K562 (cell line): ENCODE measurements at regions not wholly inside any gene's neighbourhood (a gene's known extent, or its start where the extent isn't known, plus 50 kb on each side); places are given as distances from the start of the nearest gene placed in this dataset.

Experiments
- ATAC-seq: fragments of 200-7000 bp; cut with Tn5 transposase; 3 replicates; pipeline ENCODE4 v1.9.1; 2020; ENCODE audit warnings: moderate library complexity
- BruUV-seq: library from RNA; stranded (reverse); fragments of 400-500 nt; replicated peaks from 2 replicates; lab custom pipeline; 2021; lab: Mats Ljungman, UMichigan
- CTCF ChIA-PET: fragments of 300-600 bp; formaldehyde crosslinking; extraction: SDS; loops from one replicate; lab custom pipeline; 2021; ENCODE audit warnings: low intra/inter-chr PET ratio; lab: Yijun Ruan, JAX
- POLR2A ChIA-PET: fragments of 300-600, 350-650 bp; sonication (Branson Sonifier 250); formaldehyde crosslinking; extraction: SDS; loops from one replicate; lab custom pipeline; 2021; ENCODE audit warnings: antibody characterized with exemption, inconsistent platforms; lab: Yijun Ruan, JAX
- DNase-seq, 4 experiments: peaks; one replicate each; pipeline versions ENCODE4 v3.0.0 to v3.0.0-alpha.2; 2011 to 2018; ENCODE audit warnings: low spot score in 3 of 4, mixed read lengths in 3 of 4; ENCODE audit errors: extremely low read depth in 1 of 4
- FAIRE-seq: peaks from 2 replicates; lab custom pipeline; 2011; peaks lifted over from hg19 to GRCh38; lab: Jason Lieb, UNC
- H2AFZ ChIP-seq: 2 replicates; pipeline ENCODE4 v1.6.0; 2011; ENCODE audit warnings: low read depth, low read length, control low read depth, inconsistent platforms
- H3K27ac ChIP-seq: fragments of 200-600 bp; 3 replicates; pipeline ENCODE4 v1.8.0; 2011; ENCODE audit warnings: low read depth, mild to moderate bottlenecking, control low read depth, inconsistent platforms, low read length, moderate library complexity, mixed read lengths; ENCODE audit errors: extremely low read depth
- H3K27me3 ChIP-seq, 2 experiments: fragments of 300-600 bp in 1 of 2; 2 replicates in 1 of 2; 3 replicates in 1 of 2; pipeline versions ENCODE4 v1.6.0 to v1.8.0; 2011; ENCODE audit warnings: inconsistent platforms in 2 of 2, low read length in 2 of 2, mild to moderate bottlenecking in 1 of 2, mixed read lengths in 1 of 2, moderate library complexity in 1 of 2; ENCODE audit not compliant: control insufficient read depth in 2 of 2, insufficient read depth in 2 of 2
- H3K36me3 ChIP-seq: fragments of 300-600 bp; 3 replicates; pipeline ENCODE4 v1.8.0; 2011; ENCODE audit warnings: mild to moderate bottlenecking, low read length, inconsistent platforms; ENCODE audit not compliant: control insufficient read depth, insufficient read depth
- H3K4me1 ChIP-seq, 2 experiments: fragments of 200-600 bp in 1 of 2; replicated peaks in 1 of 2; 2 replicates in 1 of 2; 3 replicates in 1 of 2; pipeline versions ENCODE4 v1.5.1 to v1.8.0; 2011; ENCODE audit warnings: inconsistent platforms in 2 of 2, low read length in 2 of 2, mild to moderate bottlenecking in 1 of 2, mixed read lengths in 1 of 2, moderate library complexity in 1 of 2; ENCODE audit not compliant: control insufficient read depth in 2 of 2, insufficient read depth in 2 of 2
- H3K4me2 ChIP-seq: 2 replicates; pipeline ENCODE4 v1.6.1; 2011; ENCODE audit warnings: low read length, control low read depth, inconsistent platforms, mixed read lengths; ENCODE audit not compliant: insufficient read depth
- H3K4me3 ChIP-seq: fragments of 200-600 bp; sonication (generic), shearing (Covaris generic); 2 replicates; pipeline ENCODE4 v1.5.1; 2016; ENCODE audit warnings: control low read depth, inconsistent platforms
- H3K79me2 ChIP-seq: fragments of 200-600 bp; 3 replicates; pipeline ENCODE4 v1.8.0; 2011; ENCODE audit warnings: low read length, inconsistent platforms; ENCODE audit not compliant: control insufficient read depth, insufficient read depth
- H3K9ac ChIP-seq, 2 experiments: 2 replicates each; pipeline versions ENCODE4 v1.6.0 to v1.6.1; 2011; ENCODE audit warnings: low read depth in 2 of 2, low read length in 2 of 2, control low read depth in 1 of 2, inconsistent platforms in 1 of 2, mild to moderate bottlenecking in 1 of 2, mixed read lengths in 1 of 2; ENCODE audit not compliant: insufficient read depth in 1 of 2
- H3K9me1 ChIP-seq: one replicate; pipeline ENCODE4 v1.6.0; 2011; ENCODE audit warnings: inconsistent platforms, mild to moderate bottlenecking, low read length, moderate library complexity; ENCODE audit not compliant: control insufficient read depth, insufficient read depth
- H3K9me3 ChIP-seq: replicated peaks from 2 replicates; pipeline ENCODE4 v1.5.1; 2011; ENCODE audit warnings: low read depth, low read length, inconsistent platforms; ENCODE audit not compliant: control insufficient read depth, insufficient read depth
- H4K20me1 ChIP-seq: replicated peaks from 2 replicates; pipeline ENCODE4 v1.6.1; 2011; ENCODE audit warnings: low read length, inconsistent platforms, mixed read lengths; ENCODE audit not compliant: control insufficient read depth, insufficient read depth
- ADNP ChIP-seq: fragments of 200-800 bp; sonication (Bioruptor generic); IDR thresholded peaks from 2 replicates; pipeline ENCODE4 v1.6.1; 2016; ENCODE audit warnings: missing genetic modification characterization, missing compliant biosample characterization
- CBFA2T2 ChIP-seq: fragments of 450-650 bp; conservative IDR thresholded peaks from 2 replicates; pipeline ENCODE4 v1.6.1; 2017; ENCODE audit warnings: mild to moderate bottlenecking
- EWSR1 ChIP-seq: fragments of 450-650 bp; IDR thresholded peaks from 2 replicates; pipeline ENCODE4 v1.6.1; 2018; ENCODE audit warnings: borderline replicate concordance, mild to moderate bottlenecking, low read depth, moderate library complexity; ENCODE audit not compliant: partially characterized antibody
- RAD51 ChIP-seq: fragments of 450-650 bp; IDR thresholded peaks from 2 replicates; pipeline ENCODE4 v1.7.1; 2016; ENCODE audit warnings: low read depth, mild to moderate bottlenecking, borderline replicate concordance
- TARDBP ChIP-seq: fragments of 450-650 bp; IDR thresholded peaks from 2 replicates; pipeline ENCODE4 v1.6.1; 2016
- TBP ChIP-seq: optimal IDR thresholded peaks from 2 replicates; pipeline ENCODE3; 2011; ENCODE audit warnings: low read depth, low read length, improper control_type of control experiment
- TCF7L2 ChIP-seq: fragments of 150-350 bp; IDR thresholded peaks from 2 replicates; pipeline ENCODE4 v1.6.1; 2016; ENCODE audit warnings: low read depth, mild to moderate bottlenecking, low read length, moderate library complexity
- ZNF644 ChIP-seq: fragments of 200-800 bp; sonication (Bioruptor generic); IDR thresholded peaks from 2 replicates; pipeline ENCODE4 v1.6.1; 2016; ENCODE audit warnings: low read depth, missing genetic modification characterization, missing compliant biosample characterization
- WGBS: fragments of 100-300 bp; shearing (Covaris generic); methylation state at CpG from one replicate; pipeline ENCODE4 v1.1.6; 2016; ENCODE audit warnings: low coverage, mixed read lengths; ENCODE audit not compliant: insufficient coverage; ENCODE audit errors: missing lambda C conversion rate; 5-methylcytosine and 5-hydroxymethylcytosine counted together
- in situ Hi-C: fragments of 300-500 bp; cut with MboI; formaldehyde crosslinking; loops from 4 replicates; pipeline ENCODE4 v1.15.0; 2018; ENCODE audit warnings: inconsistent platforms, mixed read lengths
- intact Hi-C: fragments of 100-400 bp; cut with micrococcal nuclease; formaldehyde crosslinking; loops from 2 replicates; pipeline ENCODE4 v1.14.2; 2022
- TF ChIP-seq, protein P1 (sequence below): fragments of 450-650 bp; formaldehyde crosslinking; IDR thresholded peaks from 2 replicates; pipeline ENCODE4 v1.4.0; 2020; ENCODE audit warnings: mild to moderate bottlenecking, mixed read lengths

DNA sequence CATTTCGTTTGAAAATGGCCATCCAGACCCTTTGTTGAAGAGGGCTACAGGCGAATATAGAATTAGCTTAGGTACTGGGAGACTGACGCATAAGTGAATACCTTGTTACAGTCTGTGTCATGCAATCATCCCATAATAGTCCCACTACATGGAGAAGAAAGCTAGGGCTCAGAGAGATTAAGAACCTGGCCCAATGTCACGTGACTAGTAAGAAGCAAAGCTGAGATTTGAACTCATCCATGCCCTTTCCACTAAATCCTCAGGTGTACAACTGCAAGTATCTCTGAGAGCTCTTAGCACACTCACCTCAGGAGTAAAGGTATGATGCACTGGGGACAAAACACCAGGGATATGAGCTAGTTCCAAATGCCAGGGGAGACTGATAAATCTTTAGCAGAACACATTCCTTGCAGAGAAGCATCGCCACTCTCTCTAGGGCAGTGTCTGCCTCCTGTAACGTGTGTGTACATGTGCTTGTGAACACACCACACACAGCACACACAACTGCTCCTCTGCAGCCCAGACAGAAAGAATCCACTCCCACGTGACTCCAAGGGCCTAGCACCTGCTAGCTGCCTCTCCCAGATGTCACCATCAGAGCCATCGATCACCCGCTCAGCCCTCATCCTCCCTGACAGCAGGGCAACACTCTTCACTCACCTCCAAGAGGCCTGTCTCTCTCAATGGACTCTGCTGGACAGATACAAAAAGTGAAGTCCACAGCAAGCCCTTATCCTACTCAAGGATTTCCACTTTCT, 402.8 kb downstream of the NXPE2 start:
- H3K27ac ChIP-seq, result no peak overlapping the region
- POLR2A ChIA-PET, result no interaction called here
- under 1% methylated on average over 9 of the region's 9 CpGs for WGBS
- no peak overlapping the region for H3K4me3 ChIP-seq
- no peaks in the 10 kb centered on the region for H3K4me1 ChIP-seq
- H3K36me3 ChIP-seq, result no peaks in the 10 kb centered on the region
- in situ Hi-C loops, result no loop called here
- intact Hi-C loops, result no loop called here
- DNase-seq (no peak), FAIRE-seq (no peak), ATAC-seq (no peak)
- H3K27me3 ChIP-seq, result no peaks in the 10 kb centered on the region
- H3K9me3 ChIP-seq, result no peaks in the 10 kb centered on the region
- H2AFZ ChIP-seq, result no peak overlapping the region
- CTCF ChIA-PET, result no interaction called here
- H3K79me2 ChIP-seq, result no peaks in the 10 kb centered on the region
- no peaks in the 10 kb centered on the region for H3K9me1 ChIP-seq
- TF ChIP-seq EWSR1, result no peak
- no peak for TF ChIP-seq TCF7L2
- no peak for TF ChIP-seq TBP
- 0 out of 2 replicates have a peak, but pooled peaks have one; percentile 14 for TF ChIP-seq CBFA2T2
- TF ChIP-seq ZNF644, result no peak
- no peak for TF ChIP-seq TARDBP
- TF ChIP-seq, protein P1, sequence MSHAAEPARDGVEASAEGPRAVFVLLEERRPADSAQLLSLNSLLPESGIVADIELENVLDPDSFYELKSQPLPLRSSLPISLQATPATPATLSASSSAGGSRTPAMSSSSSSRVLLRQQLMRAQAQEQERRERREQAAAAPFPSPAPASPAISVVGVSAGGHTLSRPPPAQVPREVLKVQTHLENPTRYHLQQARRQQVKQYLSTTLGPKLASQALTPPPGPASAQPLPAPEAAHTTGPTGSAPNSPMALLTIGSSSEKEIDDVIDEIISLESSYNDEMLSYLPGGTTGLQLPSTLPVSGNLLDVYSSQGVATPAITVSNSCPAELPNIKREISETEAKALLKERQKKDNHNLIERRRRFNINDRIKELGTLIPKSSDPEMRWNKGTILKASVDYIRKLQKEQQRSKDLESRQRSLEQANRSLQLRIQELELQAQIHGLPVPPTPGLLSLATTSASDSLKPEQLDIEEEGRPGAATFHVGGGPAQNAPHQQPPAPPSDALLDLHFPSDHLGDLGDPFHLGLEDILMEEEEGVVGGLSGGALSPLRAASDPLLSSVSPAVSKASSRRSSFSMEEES (CRISPR knock-in tag), result peak; percentile 89
- TF ChIP-seq RAD51, result peak; percentile 66
- no peak for TF ChIP-seq ADNP
- BruUV-seq, result no TSS peak
- H3K4me2 ChIP-seq, result no peak overlapping the region
- H3K9ac ChIP-seq, result no peak overlapping the region
- no peaks in the 10 kb centered on the region for H4K20me1 ChIP-seq
